ENCODE measurements at regions not wholly inside any gene's neighbourhood (a gene's known extent, or its start where the extent isn't known, plus 50 kb on each side); places are given as distances from the start of the nearest gene placed in this dataset.

GRCh38 chr6:74420221-74420620 lies 724.2 kb downstream of the CD109 start:
- ATAC-seq (no peak), DNase-seq (no peak)
- Histone ChIP-seq H3K27me3 (ENCODE audit: control insufficient read depth, insufficient read depth, low read length) (no peaks in the 10 kb centered on the region), H3K36me3 (ENCODE audit: control insufficient read depth, insufficient read depth, low read length) (no peaks in the 10 kb centered on the region), H3K27ac (ENCODE audit: low read length) (no peak overlapping the region), H3K4me1 (ENCODE audit: control insufficient read depth, insufficient read depth, low read length) (no peaks in the 10 kb centered on the region), H3K4me3 (ENCODE audit: low read length) (no peak overlapping the region), H3K9me3 (ENCODE audit: control insufficient read depth, insufficient read depth, low read length) (peaks cover 10% of the 10 kb centered on the region)
- no peak for TF ChIP-seq CTCF (IDR thresholded peaks at IDR 0.05)
- 87% methylated on average over 1 of the region's 1 CpG for WGBS (ENCODE audit: insufficient coverage)
- Mint-ChIP-seq H3K27me3 (ENCODE audit: low read depth in 2 of 2) (no peaks in the 10 kb centered on the region), H3K4me3 (no peak overlapping the region), H3K27ac (no peak overlapping the region), H3K36me3 (peaks cover 9% of the 10 kb centered on the region), H3K9me3 (peaks cover 11 to 26% of the 10 kb centered on the region in 2 donors), H3K4me1 (no peaks in the 10 kb centered on the region)
- intact Hi-C loops (cut with micrococcal nuclease): no loop called here

- Histone ChIP-seq H3K9me3 (ENCODE audit: control insufficient read depth, insufficient read depth, low read length) (no peaks in the 10 kb centered on the region), H3K27me3 (ENCODE audit: control insufficient read depth, insufficient read depth, low read length) (no peaks in the 10 kb centered on the region), H3K4me3 (ENCODE audit: low read length) (no peak overlapping the region), H3K4me1 (ENCODE audit: control insufficient read depth, insufficient read depth, low read length) (no peaks in the 10 kb centered on the region), H3K36me3 (ENCODE audit: control insufficient read depth, insufficient read depth, low read length) (no peaks in the 10 kb centered on the region), H3K27ac (ENCODE audit: low read length) (no peak overlapping the region)
- DNase-seq: no peak
- no peak overlapping the region for H3K4me3 Mint-ChIP-seq
- no peaks in the 10 kb centered on the region for H3K36me3 Mint-ChIP-seq
- ATAC-seq: no peak
- no peaks in the 10 kb centered on the region for H3K4me1 Mint-ChIP-seq
- peaks cover 6 to 7% of the 10 kb centered on the region in 2 donors for H3K9me3 Mint-ChIP-seq
- no peak overlapping the region for H3K27ac Mint-ChIP-seq
- no peak for TF ChIP-seq CTCF (IDR thresholded peaks at IDR 0.05)
- no peaks in the 10 kb centered on the region for H3K27me3 Mint-ChIP-seq (ENCODE audit: low read depth in 2 of 2)
- intact Hi-C loops (cut with micrococcal nuclease): no loop called here
Measured at GRCh38 chr6:74415056-74415455, 719.1 kb downstream of the CD109 start.

- Mint-ChIP-seq H3K36me3 (no peaks in the 10 kb centered on the region), H3K27ac (no peak overlapping the region), H3K9me3 (peaks cover 5 to 7% of the 10 kb centered on the region in 2 donors), H3K4me3 (no peak overlapping the region), H3K27me3 (ENCODE audit: low read depth in 2 of 2) (no peaks in the 10 kb centered on the region), H3K4me1 (no peaks in the 10 kb centered on the region)
- DNase-seq (no peak), ATAC-seq (no peak)
- intact Hi-C loops (cut with micrococcal nuclease): no loop called here
- TF ChIP-seq CTCF (IDR thresholded peaks at IDR 0.05): no peak
- WGBS (ENCODE audit: insufficient coverage): 80% methylated on average over 1 of the region's 1 CpG
- no peaks in the 10 kb centered on the region for H3K36me3 ChIP-seq (ENCODE audit: control insufficient read depth, insufficient read depth, low read length)
- H3K27ac ChIP-seq (ENCODE audit: low read length): no peak overlapping the region
- H3K4me1 ChIP-seq (ENCODE audit: control insufficient read depth, insufficient read depth, low read length): no peaks in the 10 kb centered on the region
- no peaks in the 10 kb centered on the region for H3K9me3 ChIP-seq (ENCODE audit: control insufficient read depth, insufficient read depth, low read length)
- no peaks in the 10 kb centered on the region for H3K27me3 ChIP-seq (ENCODE audit: control insufficient read depth, insufficient read depth, low read length)
- H3K4me3 ChIP-seq (ENCODE audit: low read length): no peak overlapping the region
Measured at GRCh38 chr6:74410630-74411029, 714.6 kb downstream of the CD109 start.

- H3K36me3 ChIP-seq (ENCODE audit: control insufficient read depth, insufficient read depth, low read length): no peaks in the 10 kb centered on the region
- intact Hi-C loops (cut with micrococcal nuclease): no loop called here
- Mint-ChIP-seq H3K9me3 (peaks cover 5 to 7% of the 10 kb centered on the region in 2 donors), H3K27ac (no peak overlapping the region), H3K4me1 (no peaks in the 10 kb centered on the region), H3K27me3 (ENCODE audit: low read depth in 2 of 2) (no peaks in the 10 kb centered on the region), H3K4me3 (no peak overlapping the region), H3K36me3 (no peaks in the 10 kb centered on the region)
- no peaks in the 10 kb centered on the region for H3K4me1 ChIP-seq (ENCODE audit: control insufficient read depth, insufficient read depth, low read length)
- H3K4me3 ChIP-seq (ENCODE audit: low read length): no peak overlapping the region
- no peak for TF ChIP-seq CTCF (IDR thresholded peaks at IDR 0.05)
- H3K9me3 ChIP-seq (ENCODE audit: control insufficient read depth, insufficient read depth, low read length): no peaks in the 10 kb centered on the region
- no peaks in the 10 kb centered on the region for H3K27me3 ChIP-seq (ENCODE audit: control insufficient read depth, insufficient read depth, low read length)
- WGBS (ENCODE audit: insufficient coverage): no CpG with 5 or more reads among the region's 1 CpG
- H3K27ac ChIP-seq (ENCODE audit: low read length): no peak overlapping the region
- DNase-seq: no peak
- ATAC-seq: no peak
Measured at GRCh38 chr6:74409447-74409846, 713.4 kb downstream of the CD109 start.
